ENCODE measurements at regions not wholly inside any gene's neighbourhood (a gene's known extent, or its start where the extent isn't known, plus 50 kb on each side); places are given as distances from the start of the nearest gene placed in this dataset.
"Not testable (repeated sequence)": the region's sequence is repeated elsewhere in the genome, so short reads cannot be mapped to it uniquely, and the experiment has no call there.

DNA sequence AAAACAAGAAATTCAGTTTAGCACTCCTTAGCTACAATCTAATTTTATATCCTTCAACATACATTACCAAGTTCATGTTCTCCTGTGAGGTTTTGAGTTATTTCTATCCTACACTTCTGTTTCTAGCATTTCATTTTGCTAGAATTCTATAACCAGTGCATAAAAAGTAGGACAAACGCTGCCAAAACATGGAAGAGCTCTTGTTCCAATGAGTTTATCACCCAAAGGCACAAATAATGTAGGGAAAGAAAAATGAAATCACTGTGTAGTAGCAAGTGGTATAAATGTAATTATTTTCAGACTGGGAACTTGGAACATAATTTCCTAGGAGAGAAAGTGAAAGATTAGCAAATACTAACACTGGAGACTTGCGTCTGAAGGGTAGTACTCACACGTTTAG is 413.3 kb upstream of the NRSN1 start:
- H3K27me3 Mint-ChIP-seq: no peaks in the 10 kb centered on the region

DNA sequence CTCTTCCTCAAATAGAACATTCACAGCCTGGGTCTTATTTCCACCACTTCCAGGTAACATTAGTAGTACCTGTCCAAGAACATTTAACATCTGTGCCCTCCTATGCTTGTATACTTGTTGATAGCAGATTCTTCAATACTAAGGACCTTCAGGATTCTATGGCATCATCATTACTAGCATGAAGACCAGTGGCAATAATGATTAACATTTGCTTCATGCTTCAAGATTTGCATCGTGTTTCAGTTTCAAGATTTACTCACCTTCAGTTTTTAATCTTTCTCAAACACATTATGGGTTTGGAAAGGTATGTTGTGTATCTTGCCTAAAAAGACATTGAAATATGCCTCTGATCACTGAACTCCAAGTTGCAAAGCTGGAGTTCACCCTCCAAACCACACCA is 412.8 kb upstream of the NRSN1 start:
- no peak overlapping the region for H3K4me3 Mint-ChIP-seq
- no peak for DNase-seq
- H3K27ac Mint-ChIP-seq: no peak overlapping the region
- CTCF ChIA-PET: no interaction called here
- H3K9me3 Mint-ChIP-seq: no peaks in the 10 kb centered on the region
- H3K4me1 Mint-ChIP-seq: no peaks in the 10 kb centered on the region
- no peaks in the 10 kb centered on the region for H3K27me3 Mint-ChIP-seq
- no peaks in the 10 kb centered on the region for H3K36me3 Mint-ChIP-seq

More for the DNA sequence above, 413.3 kb upstream of the NRSN1 start:
- Mint-ChIP-seq H3K9me3 (no peaks in the 10 kb centered on the region), H3K4me1 (no peaks in the 10 kb centered on the region), H3K27ac (no peak overlapping the region), H3K4me3 (no peak overlapping the region), H3K36me3 (no peaks in the 10 kb centered on the region)
- CTCF ChIA-PET: no interaction called here
- DNase-seq: no peak

DNA sequence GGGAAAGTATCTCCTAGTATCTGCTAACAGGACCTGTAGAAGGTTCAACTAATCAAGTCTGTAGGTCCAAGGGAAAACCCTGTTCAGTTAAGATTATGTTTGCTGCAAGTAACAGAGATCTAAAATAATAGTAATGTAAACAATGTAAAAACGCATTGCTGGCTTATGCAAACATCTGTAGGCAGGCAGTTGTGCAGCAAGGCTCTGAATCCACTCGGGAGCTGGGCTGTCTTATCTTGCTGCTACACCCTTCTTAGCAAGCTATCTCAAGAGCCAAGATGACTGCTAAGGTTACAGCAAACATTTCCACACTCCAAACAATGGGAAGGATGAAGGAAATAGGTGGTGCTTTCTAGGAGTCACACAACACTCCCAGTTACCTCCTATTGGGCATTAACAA is 397.3 kb upstream of the NRSN1 start:
- no peak overlapping the region for H3K4me3 Mint-ChIP-seq
- H3K4me1 Mint-ChIP-seq: no peaks in the 10 kb centered on the region
- no peaks in the 10 kb centered on the region for H3K36me3 Mint-ChIP-seq
- H3K27ac Mint-ChIP-seq: no peak overlapping the region
- no peaks in the 10 kb centered on the region for H3K9me3 Mint-ChIP-seq
- no peaks in the 10 kb centered on the region for H3K27me3 Mint-ChIP-seq
- no peak for DNase-seq
- CTCF ChIA-PET: no interaction called here

DNA sequence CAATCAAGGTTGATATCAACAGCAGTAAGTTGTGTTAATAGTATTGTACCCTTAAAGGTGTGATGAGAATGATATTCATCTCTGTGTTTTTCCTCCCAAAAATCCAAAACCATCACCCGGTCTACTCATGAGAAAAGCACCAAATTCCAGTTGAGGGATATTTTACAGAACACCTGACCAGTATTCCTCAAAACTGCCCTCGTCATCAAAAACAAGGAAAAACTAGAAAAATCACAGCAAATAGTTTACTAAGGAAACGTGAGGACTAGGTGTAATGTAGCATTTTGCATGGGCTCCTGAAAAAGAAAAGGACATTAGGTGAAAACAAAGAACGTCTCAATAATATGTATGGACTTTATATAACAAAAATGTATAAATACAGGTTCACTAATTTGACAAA is 394.4 kb upstream of the NRSN1 start:
- Mint-ChIP-seq H3K36me3 (no peaks in the 10 kb centered on the region), H3K27ac (no peak overlapping the region), H3K4me1 (no peaks in the 10 kb centered on the region), H3K27me3 (no peaks in the 10 kb centered on the region), H3K9me3 (peaks cover 1% of the 10 kb centered on the region), H3K4me3 (no peak overlapping the region)
- no peak for DNase-seq
- CTCF ChIA-PET: no interaction called here

DNA sequence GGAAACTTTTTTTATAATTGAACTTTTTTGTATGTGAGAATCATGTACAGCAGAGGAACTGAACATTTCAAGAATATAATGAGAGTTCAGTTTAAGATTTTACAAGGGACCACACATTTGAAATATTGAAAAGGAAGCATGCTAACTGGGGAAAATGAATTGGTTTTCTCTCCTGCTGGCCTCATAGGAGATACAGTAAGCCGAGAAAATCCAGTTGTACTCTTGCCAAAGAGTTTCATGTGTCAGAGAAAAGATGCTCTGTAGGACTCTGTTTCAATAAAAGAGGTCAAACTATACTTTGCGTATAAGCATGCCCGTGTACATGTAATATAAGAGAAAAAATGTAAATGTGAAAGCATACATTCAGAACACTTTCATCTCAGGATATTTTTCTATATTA is 393.5 kb upstream of the NRSN1 start:
- Mint-ChIP-seq H3K4me3 (no peak overlapping the region), H3K27me3 (no peaks in the 10 kb centered on the region), H3K9me3 (peaks cover 1% of the 10 kb centered on the region), H3K4me1 (no peaks in the 10 kb centered on the region), H3K27ac (no peak overlapping the region), H3K36me3 (no peaks in the 10 kb centered on the region)
- CTCF ChIA-PET: no interaction called here
- no peak for DNase-seq

DNA sequence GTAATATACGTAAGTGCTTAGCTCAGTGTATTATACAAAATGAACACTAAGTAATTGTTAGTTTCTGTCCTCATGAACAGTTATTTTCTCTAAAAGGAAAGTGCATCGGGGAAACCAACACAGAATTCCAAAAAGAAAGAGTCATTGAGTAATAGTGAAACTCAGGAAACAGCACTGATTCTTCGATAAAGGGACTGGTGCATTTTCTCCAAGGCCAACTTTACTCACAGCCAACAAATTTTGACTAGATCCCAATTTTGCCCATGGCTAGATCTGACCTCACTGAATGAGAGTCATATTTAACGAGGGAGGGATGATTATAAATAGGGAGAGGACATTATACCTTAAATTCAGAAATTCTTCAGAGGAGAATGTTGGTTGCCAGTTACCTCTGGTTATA is 390.9 kb upstream of the NRSN1 start:
- H3K27me3 Mint-ChIP-seq: no peaks in the 10 kb centered on the region
- H3K27ac Mint-ChIP-seq: no peak overlapping the region
- H3K36me3 Mint-ChIP-seq: no peaks in the 10 kb centered on the region
- H3K9me3 Mint-ChIP-seq: peaks cover 1% of the 10 kb centered on the region
- CTCF ChIA-PET: no interaction called here
- H3K4me1 Mint-ChIP-seq: no peaks in the 10 kb centered on the region
- H3K4me3 Mint-ChIP-seq: no peak overlapping the region
- no peak for DNase-seq

DNA sequence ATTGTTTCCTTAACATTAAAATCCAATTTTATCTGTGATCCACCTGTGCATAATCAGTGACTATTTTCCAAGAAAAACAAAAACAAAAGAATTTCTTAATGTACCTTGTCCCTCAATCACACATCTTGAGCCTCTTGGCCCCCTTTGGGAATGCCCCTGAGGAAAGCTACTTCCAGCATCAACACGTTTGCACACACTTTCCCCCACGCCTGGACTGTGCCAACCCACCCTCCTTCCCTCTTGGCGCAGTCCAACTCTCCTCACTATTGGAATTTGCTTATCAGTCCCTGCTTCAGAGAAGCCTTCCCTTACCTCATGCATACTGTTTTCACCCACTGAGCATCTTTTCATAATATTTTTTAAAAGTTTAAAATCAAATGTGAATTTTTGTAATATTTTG is 389.4 kb upstream of the NRSN1 start:
- Mint-ChIP-seq H3K4me3 (no peak overlapping the region), H3K36me3 (no peaks in the 10 kb centered on the region)

DNA sequence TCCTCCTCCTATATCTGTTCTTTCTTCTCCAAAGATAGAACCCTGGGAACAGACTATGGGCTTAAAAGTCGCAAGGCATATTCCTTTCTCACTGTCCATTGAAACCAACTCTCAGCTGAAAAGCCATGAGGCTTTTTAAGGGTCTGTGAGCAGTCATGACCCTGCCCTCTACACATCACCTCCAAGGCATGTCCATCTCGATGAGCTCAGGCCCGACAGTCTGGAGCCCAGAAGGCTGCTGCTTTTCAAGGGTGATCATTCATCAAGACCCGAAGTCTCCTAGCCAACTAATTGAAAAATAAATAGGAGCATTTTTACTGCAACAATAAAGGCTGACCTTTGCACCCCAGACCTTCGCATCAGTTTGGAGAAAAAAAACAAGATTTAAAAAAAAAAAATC is 378.8 kb upstream of the NRSN1 start:
- CTCF ChIA-PET: no interaction called here
- H3K9me3 Mint-ChIP-seq: peaks cover 4% of the 10 kb centered on the region
- H3K36me3 Mint-ChIP-seq: no peaks in the 10 kb centered on the region
- no peaks in the 10 kb centered on the region for H3K27me3 Mint-ChIP-seq
- no peak for DNase-seq
- no peak overlapping the region for H3K27ac Mint-ChIP-seq
- H3K4me1 Mint-ChIP-seq: no peaks in the 10 kb centered on the region
- no peak overlapping the region for H3K4me3 Mint-ChIP-seq

More for the DNA sequence above, 389.4 kb upstream of the NRSN1 start:
- DNase-seq: no peak
- CTCF ChIA-PET: no interaction called here
- no peak overlapping the region for H3K27ac Mint-ChIP-seq
- no peaks in the 10 kb centered on the region for H3K4me1 Mint-ChIP-seq
- no peaks in the 10 kb centered on the region for H3K27me3 Mint-ChIP-seq
- peaks cover 1% of the 10 kb centered on the region for H3K9me3 Mint-ChIP-seq

DNA sequence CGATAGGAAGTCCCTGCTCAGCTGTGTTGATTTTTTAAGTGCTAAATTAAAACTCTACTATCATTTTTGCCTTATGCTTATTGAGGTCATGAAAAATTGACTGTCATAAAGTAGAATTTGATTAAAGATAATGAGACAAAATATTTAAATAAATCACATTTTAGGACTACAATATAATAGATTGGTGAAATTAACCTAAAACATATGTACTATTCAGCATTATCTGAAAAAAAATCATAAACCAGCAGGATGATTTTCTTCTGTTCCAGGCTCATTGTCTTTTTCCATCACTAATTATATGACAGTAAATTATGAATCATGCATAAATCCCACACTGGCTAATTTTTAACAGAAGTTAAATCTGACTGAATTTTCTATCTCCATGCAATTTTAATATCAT is 373.6 kb upstream of the NRSN1 start:
- Mint-ChIP-seq H3K27ac (no peak overlapping the region), H3K9me3 (peaks cover 8% of the 10 kb centered on the region), H3K4me3 (no peak overlapping the region), H3K27me3 (no peaks in the 10 kb centered on the region), H3K36me3 (no peaks in the 10 kb centered on the region), H3K4me1 (no peaks in the 10 kb centered on the region)
- CTCF ChIA-PET: no interaction called here
- no peak for DNase-seq

DNA sequence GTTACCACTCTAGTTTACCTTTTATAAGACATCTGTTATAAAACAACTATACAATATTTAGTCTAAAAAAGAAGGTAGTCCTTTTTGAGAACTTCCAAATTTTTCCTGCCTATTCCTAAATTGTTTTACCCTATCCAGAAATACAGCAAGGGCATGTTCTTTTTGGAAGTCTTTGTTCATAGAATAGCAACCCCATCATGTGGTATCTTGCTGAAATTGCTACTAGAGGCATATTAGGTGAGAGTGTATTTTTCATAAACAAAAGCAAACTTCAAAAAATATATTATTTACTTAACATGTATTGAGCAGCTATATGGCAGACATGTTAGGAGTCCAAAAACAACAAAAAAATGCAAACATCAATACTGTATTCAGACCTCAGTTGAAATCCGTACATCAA is 371.8 kb upstream of the NRSN1 start:
- H3K9me3 Mint-ChIP-seq: peaks cover 8% of the 10 kb centered on the region
- H3K27me3 Mint-ChIP-seq: no peaks in the 10 kb centered on the region
- H3K36me3 Mint-ChIP-seq: no peaks in the 10 kb centered on the region
- no peak for DNase-seq
- no peak overlapping the region for H3K4me3 Mint-ChIP-seq
- H3K27ac Mint-ChIP-seq: no peak overlapping the region
- CTCF ChIA-PET: no interaction called here
- H3K4me1 Mint-ChIP-seq: no peaks in the 10 kb centered on the region

DNA sequence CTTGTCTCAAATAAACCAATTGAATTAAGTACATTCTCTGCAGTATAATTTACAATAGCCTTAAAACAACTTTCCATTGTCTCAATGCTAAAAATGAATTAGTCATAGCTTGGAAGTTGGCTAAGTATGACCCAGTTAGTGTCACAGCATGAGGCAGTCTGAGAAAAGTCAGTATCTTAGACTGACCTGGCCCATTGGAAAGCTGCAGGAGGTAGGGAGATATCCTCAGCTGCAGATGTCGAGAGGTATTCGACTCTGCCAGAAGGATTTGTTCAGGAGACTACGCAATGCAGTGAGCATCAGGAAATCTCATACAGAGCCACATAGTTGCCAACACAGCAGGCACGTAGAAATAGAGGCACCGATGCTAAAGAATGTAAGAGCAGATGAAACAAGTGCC is 350.9 kb upstream of the NRSN1 start:
- no peaks in the 10 kb centered on the region for H3K27me3 Mint-ChIP-seq
- CTCF ChIA-PET: no interaction called here
- no peak for DNase-seq
- no peaks in the 10 kb centered on the region for H3K4me1 Mint-ChIP-seq
- H3K27ac Mint-ChIP-seq: no peak overlapping the region
- no peak overlapping the region for H3K4me3 Mint-ChIP-seq
- H3K36me3 Mint-ChIP-seq: no peaks in the 10 kb centered on the region
- peaks cover 3% of the 10 kb centered on the region for H3K9me3 Mint-ChIP-seq

DNA sequence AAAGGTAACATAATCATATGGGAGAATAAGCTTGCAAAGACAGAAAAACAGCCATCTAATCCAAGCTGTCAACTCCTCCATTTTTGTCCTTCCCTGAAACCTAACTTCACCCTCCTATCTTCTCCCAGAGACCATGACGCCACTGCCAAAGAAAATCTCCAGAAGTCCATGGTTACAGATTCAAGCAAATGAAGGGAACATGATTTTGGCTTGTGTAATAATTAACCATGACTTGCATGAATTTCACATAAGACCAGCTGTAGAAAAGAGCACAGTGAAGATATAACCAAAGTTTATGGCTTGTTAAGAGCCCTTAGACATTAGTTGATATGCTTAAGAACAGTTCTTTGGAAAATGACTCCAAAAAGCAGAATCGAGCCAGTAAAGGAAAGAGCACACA is 342.1 kb upstream of the NRSN1 start:
- no peaks in the 10 kb centered on the region for H3K27me3 Mint-ChIP-seq
- H3K9me3 Mint-ChIP-seq: no peaks in the 10 kb centered on the region
- no peak overlapping the region for H3K4me3 Mint-ChIP-seq
- DNase-seq: no peak
- H3K27ac Mint-ChIP-seq: no peak overlapping the region
- no peaks in the 10 kb centered on the region for H3K36me3 Mint-ChIP-seq
- no peaks in the 10 kb centered on the region for H3K4me1 Mint-ChIP-seq
- CTCF ChIA-PET: no interaction called here

DNA sequence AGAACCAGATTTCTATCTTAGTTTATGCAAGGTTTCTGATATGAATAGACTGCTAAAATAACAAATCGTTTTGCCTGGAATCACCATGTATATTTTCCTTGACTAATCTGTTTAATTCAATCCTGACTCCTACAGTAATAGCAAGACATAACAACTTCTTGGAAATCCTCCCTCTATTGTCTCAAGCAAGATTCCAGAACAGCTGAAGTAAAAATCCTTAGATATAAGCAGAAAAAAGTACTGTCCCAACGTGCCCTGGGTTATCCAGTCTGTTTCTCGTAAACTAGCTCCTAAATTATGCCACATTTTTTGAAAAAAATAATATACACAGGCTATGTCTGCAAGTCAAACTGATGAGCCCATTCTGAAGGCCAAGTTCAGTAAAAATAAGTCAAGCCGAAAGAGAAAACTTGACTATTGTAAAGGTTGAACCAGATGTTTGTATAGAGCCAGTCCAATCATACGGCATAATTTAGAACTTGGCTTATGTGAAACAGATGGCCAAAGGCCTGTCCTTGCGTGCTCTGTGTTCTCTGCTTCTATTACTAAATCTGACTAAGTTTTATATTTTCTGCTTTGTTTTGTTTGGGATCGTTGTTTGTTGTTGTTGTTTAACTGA is 341.6 kb upstream of the NRSN1 start:
- CTCF ChIA-PET: no interaction called here
- Mint-ChIP-seq H3K27ac (no peak overlapping the region), H3K27me3 (no peaks in the 10 kb centered on the region), H3K4me3 (no peak overlapping the region), H3K36me3 (no peaks in the 10 kb centered on the region), H3K4me1 (no peaks in the 10 kb centered on the region), H3K9me3 (no peaks in the 10 kb centered on the region)
- no peak for DNase-seq

DNA sequence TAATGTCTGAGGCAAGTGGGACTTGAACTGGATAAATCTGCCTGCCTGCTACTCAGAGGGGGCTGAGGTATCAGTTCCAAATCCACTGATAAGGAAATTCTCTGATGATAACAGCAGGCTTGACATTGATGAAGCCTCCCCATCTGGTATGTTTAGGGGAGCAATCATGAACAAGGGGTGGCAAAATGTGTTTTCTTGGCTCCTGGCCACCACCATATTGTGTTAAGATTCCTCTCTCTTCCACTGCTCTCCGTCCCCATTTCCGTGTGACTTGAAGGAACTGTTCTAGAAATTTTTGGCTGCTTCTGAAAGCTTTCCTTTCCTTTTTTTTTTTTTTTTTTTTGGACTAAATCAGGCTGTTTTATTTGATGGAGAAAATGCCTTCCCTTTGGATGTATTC is 335.3 kb upstream of the NRSN1 start:
- no peak overlapping the region for H3K27ac Mint-ChIP-seq
- H3K9me3 Mint-ChIP-seq: peaks cover 3% of the 10 kb centered on the region
- no peaks in the 10 kb centered on the region for H3K4me1 Mint-ChIP-seq
- H3K36me3 Mint-ChIP-seq: no peaks in the 10 kb centered on the region
- H3K4me3 Mint-ChIP-seq: no peak overlapping the region
- CTCF ChIA-PET: no interaction called here
- no peak for DNase-seq
- H3K27me3 Mint-ChIP-seq: no peaks in the 10 kb centered on the region

DNA sequence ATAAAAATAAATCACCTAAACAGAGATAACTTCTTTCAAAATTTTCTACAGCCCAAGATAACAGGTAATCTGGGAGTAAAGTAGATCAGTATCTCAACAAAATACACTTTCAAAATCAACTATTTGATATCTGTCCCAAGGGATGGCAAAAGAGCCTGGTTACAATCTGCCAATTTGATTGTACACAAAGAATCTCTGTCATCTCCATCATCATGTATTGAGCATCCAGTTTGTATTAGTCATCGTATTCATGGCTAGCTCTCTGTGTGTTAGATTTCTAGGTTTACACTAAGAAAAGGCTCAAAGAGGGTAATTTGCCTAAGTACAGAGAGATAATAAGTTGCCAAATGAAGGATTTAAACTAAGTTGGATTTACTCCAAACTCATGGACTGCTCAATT is 329.0 kb upstream of the NRSN1 start:
- no peak for DNase-seq
- Mint-ChIP-seq H3K27me3 (no peaks in the 10 kb centered on the region), H3K4me1 (no peaks in the 10 kb centered on the region), H3K9me3 (peaks cover 4% of the 10 kb centered on the region), H3K36me3 (no peaks in the 10 kb centered on the region), H3K27ac (no peak overlapping the region), H3K4me3 (no peak overlapping the region)
- CTCF ChIA-PET: no interaction called here

DNA sequence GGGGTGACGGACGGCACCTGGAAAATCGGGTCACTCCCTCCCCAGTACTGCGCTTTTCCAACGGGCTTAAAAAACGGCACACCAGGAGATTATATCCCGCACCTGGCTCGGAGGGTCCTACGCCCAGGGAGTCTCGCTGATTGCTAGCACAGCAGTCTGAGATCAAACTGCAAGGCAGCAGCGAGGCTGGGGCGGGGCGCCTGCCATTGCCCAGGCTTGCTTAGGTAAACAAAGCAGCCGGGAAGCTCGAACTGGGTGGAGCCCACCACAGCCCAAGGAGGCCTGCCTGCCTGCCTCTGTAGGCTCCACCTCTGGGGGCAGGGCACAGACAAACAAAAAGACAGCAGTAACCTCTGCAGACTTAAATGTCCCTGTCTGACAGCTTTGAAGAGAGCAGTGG is 321.7 kb upstream of the NRSN1 start:
- not testable (repeated sequence) for H3K9me3 Mint-ChIP-seq, H3K4me1 Mint-ChIP-seq

More for the DNA sequence above, 321.7 kb upstream of the NRSN1 start:
- CTCF ChIA-PET, H3K36me3 Mint-ChIP-seq, H3K4me3 Mint-ChIP-seq, H3K27ac Mint-ChIP-seq, H3K27me3 Mint-ChIP-seq, DNase-seq: not testable (repeated sequence)

Data from activated naive CD4-positive, alpha-beta T cell treated with anti-CD3 and anti-CD28 coated beads, Interleukin-2, amount 10 ng/mL, durations not matched to agents 7 days and 5 days (primary cell).